ENCODE measurements at regions not wholly inside any gene's neighbourhood (a gene's known extent, or its start where the extent isn't known, plus 50 kb on each side); places are given as distances from the start of the nearest gene placed in this dataset.
"Not testable (repeated sequence)": the region's sequence is repeated elsewhere in the genome, so short reads cannot be mapped to it uniquely, and the experiment has no call there.

- DNase-seq (ENCODE audit: low spot score) = no peak
Measured at GRCh38 chr1:187838335-187839293, 1009.9 kb downstream of the PLA2G4A start.

GRCh38 chr1:187839873-187840272 lies 1011.1 kb downstream of the PLA2G4A start:
- no peak for DNase-seq (ENCODE audit: low spot score)

GRCh38 chr1:187840557-187840956 lies 1011.8 kb downstream of the PLA2G4A start:
- no peak for DNase-seq (ENCODE audit: low spot score)

GRCh38 chr1:187842406-187843165 lies 1013.8 kb downstream of the PLA2G4A start:
- no peak for DNase-seq (ENCODE audit: low spot score)

GRCh38 chr1:187844313-187844712 lies 1015.6 kb downstream of the PLA2G4A start:
- DNase-seq (ENCODE audit: low spot score) = no peak

GRCh38 chr1:187847531-187847930 lies 1018.8 kb downstream of the PLA2G4A start:
- DNase-seq (ENCODE audit: low spot score) = no peak

GRCh38 chr1:187848321-187848720 lies 1019.6 kb downstream of the PLA2G4A start:
- no peak for DNase-seq (ENCODE audit: low spot score)

GRCh38 chr1:187850146-187850545 lies 1021.4 kb downstream of the PLA2G4A start:
- not testable (repeated sequence) for DNase-seq (ENCODE audit: low spot score)

GRCh38 chr1:187853505-187853904 lies 1024.8 kb downstream of the PLA2G4A start:
- DNase-seq (ENCODE audit: low spot score) = no peak

- DNase-seq (ENCODE audit: low spot score) = no peak
Measured at GRCh38 chr1:187854457-187854856, 1025.7 kb downstream of the PLA2G4A start.

- no peak for DNase-seq (ENCODE audit: low spot score)
Measured at GRCh38 chr1:187862506-187862905, 1033.8 kb downstream of the PLA2G4A start.

- no peak for DNase-seq (ENCODE audit: low spot score)
Measured at GRCh38 chr1:187870552-187870951, 1041.8 kb downstream of the PLA2G4A start.

- DNase-seq (ENCODE audit: low spot score) = no peak
Measured at GRCh38 chr1:187871177-187871845, 1042.6 kb downstream of the PLA2G4A start.

GRCh38 chr1:187872550-187872949 lies 1043.8 kb downstream of the PLA2G4A start:
- no peak for DNase-seq (ENCODE audit: low spot score)

- DNase-seq (ENCODE audit: low spot score) = no peak
Measured at GRCh38 chr1:187873126-187873525, 1044.4 kb downstream of the PLA2G4A start.

GRCh38 chr1:187876775-187877174 lies 1048.0 kb downstream of the PLA2G4A start:
- DNase-seq (ENCODE audit: low spot score) = no peak

GRCh38 chr1:187877220-187877619 lies 1048.5 kb downstream of the PLA2G4A start:
- no peak for DNase-seq (ENCODE audit: low spot score)

- DNase-seq (ENCODE audit: low spot score) = no peak
Measured at GRCh38 chr1:187878883-187879282, 1050.1 kb downstream of the PLA2G4A start.

- no peak for DNase-seq (ENCODE audit: low spot score)
Measured at GRCh38 chr1:187883356-187883755, 1054.6 kb downstream of the PLA2G4A start.

GRCh38 chr1:187891993-187892682 lies 1063.4 kb downstream of the PLA2G4A start:
- DNase-seq (ENCODE audit: low spot score) = no peak

- no peak for DNase-seq (ENCODE audit: low spot score)
Measured at GRCh38 chr1:187892683-187893039, 1063.9 kb downstream of the PLA2G4A start.

GRCh38 chr1:187893471-187893870 lies 1064.7 kb downstream of the PLA2G4A start:
- DNase-seq (ENCODE audit: low spot score) = no peak

Data from AG20443 (cell line).